Endothelial cell of umbilical vein (primary cell): ENCODE measurements at regions not wholly inside any gene's neighbourhood (a gene's known extent, or its start where the extent isn't known, plus 50 kb on each side); places are given as distances from the start of the nearest gene placed in this dataset.

Experiments used
- BruUV-seq: library from RNA; stranded (reverse); fragments of 400-500 nt; replicated peaks from 2 replicates; lab custom pipeline; 2021; lab: Mats Ljungman, UMichigan
- CTCF ChIA-PET: fragments of 300-600, 350-600 bp; sonication (Branson Sonifier 250); formaldehyde crosslinking; loops from one replicate; lab custom pipeline; 2021; ENCODE audit warnings: antibody characterized with exemption, inconsistent platforms; lab: Charles Lee
- POLR2A ChIA-PET: fragments of 300-600, 350-600 bp; sonication (Branson Sonifier 250); formaldehyde crosslinking; loops from one replicate; lab custom pipeline; 2021; ENCODE audit warnings: antibody characterized with exemption, inconsistent platforms; lab: Charles Lee
- DNase-seq: peaks from one replicate; pipeline ENCODE4 v3.0.0-alpha.2; 2011; ENCODE audit warnings: low read depth, low spot score
- FAIRE-seq: peaks from 2 replicates; lab custom pipeline; 2011; peaks lifted over from hg19 to GRCh38; lab: Jason Lieb, UNC
- H2AFZ ChIP-seq: 2 replicates; pipeline ENCODE4 v1.6.0; 2012; ENCODE audit warnings: low read depth, low read length, control low read depth, inconsistent platforms
- H3K27ac ChIP-seq: 2 replicates; pipeline ENCODE4 v1.5.1; 2011; ENCODE audit warnings: low read depth, mild to moderate bottlenecking, control low read depth, low read length, moderate library complexity; ENCODE audit not compliant: insufficient read depth
- H3K27me3 ChIP-seq, 2 experiments: 2 replicates each; pipeline versions ENCODE4 v1.6.0 to v1.6.1; 2011; ENCODE audit warnings: low read length in 2 of 2, mixed read lengths in 1 of 2; ENCODE audit not compliant: control insufficient read depth in 2 of 2, insufficient read depth in 2 of 2
- H3K36me3 ChIP-seq, 2 experiments: 2 replicates in 1 of 2; 3 replicates in 1 of 2; pipeline ENCODE4 v1.5.1; 2011; ENCODE audit warnings: low read length in 2 of 2, mild to moderate bottlenecking in 1 of 2, moderate library complexity in 1 of 2; ENCODE audit not compliant: control insufficient read depth in 2 of 2, insufficient read depth in 2 of 2; ENCODE audit errors: extremely low read depth in 1 of 2
- H3K4me1 ChIP-seq: 3 replicates; pipeline ENCODE4 v1.5.1; 2011; ENCODE audit warnings: mild to moderate bottlenecking, low read length; ENCODE audit not compliant: control insufficient read depth, insufficient read depth; ENCODE audit errors: extremely low read depth
- H3K4me2 ChIP-seq: 2 replicates; pipeline ENCODE4 v1.6.1; 2011; ENCODE audit warnings: low read length, control low read depth, mixed read lengths; ENCODE audit not compliant: insufficient read depth
- H3K4me3 ChIP-seq, 3 experiments: fragments of 200-600 bp in 1 of 3; sonication (generic), shearing (Covaris generic) in 1 of 3; replicated peaks in 1 of 3; 2 replicates each; pipeline ENCODE4 v1.5.1; 2011 to 2016; ENCODE audit warnings: control low read depth in 3 of 3, low read length in 3 of 3, mild to moderate bottlenecking in 2 of 3, inconsistent platforms in 1 of 3, low read depth in 1 of 3, moderate library complexity in 1 of 3; ENCODE audit not compliant: insufficient read depth in 1 of 3
- H3K79me2 ChIP-seq: 2 replicates; pipeline ENCODE4 v1.6.0; 2012; ENCODE audit warnings: low read length, inconsistent platforms; ENCODE audit not compliant: control insufficient read depth, insufficient read depth
- H3K9ac ChIP-seq: replicated peaks from 2 replicates; pipeline ENCODE3; 2011; ENCODE audit warnings: low read length, control low read depth; ENCODE audit not compliant: insufficient read depth; ENCODE audit errors: extremely low read depth
- H3K9me1 ChIP-seq: replicated peaks from 3 replicates; pipeline ENCODE4 v1.6.0; 2011; ENCODE audit warnings: mild to moderate bottlenecking, low read length; ENCODE audit not compliant: control insufficient read depth, insufficient read depth; ENCODE audit errors: extremely low read depth
- H3K9me3 ChIP-seq: replicated peaks from 2 replicates; pipeline ENCODE4 v1.5.1; 2012; ENCODE audit warnings: low read length, inconsistent platforms; ENCODE audit not compliant: control insufficient read depth, insufficient read depth
- H4K20me1 ChIP-seq: replicated peaks from 2 replicates; pipeline ENCODE3; 2011; ENCODE audit warnings: mild to moderate bottlenecking, low read length; ENCODE audit not compliant: control insufficient read depth, insufficient read depth; ENCODE audit errors: extremely low read depth
- CTCF ChIP-seq, 2 donors: IDR thresholded peaks; 1 replicate in 1 of 2; 2 replicates in 1 of 2; pipeline ENCODE4 v1.5.1; 2011; ENCODE audit warnings: low read length in 2 of 2, mild to moderate bottlenecking in 2 of 2, moderate library complexity in 2 of 2, control low read depth in 1 of 2, inconsistent platforms in 1 of 2, low read depth in 1 of 2; ENCODE audit not compliant: insufficient read depth in 1 of 2; ENCODE audit errors: extremely low read depth in 1 of 2
- EZH2 ChIP-seq: IDR thresholded peaks from 2 replicates; pipeline ENCODE4 v1.6.1; 2012; ENCODE audit warnings: borderline replicate concordance, low read depth, mild to moderate bottlenecking, moderate library complexity, low read length, inconsistent platforms; ENCODE audit not compliant: severe bottlenecking
- FOS ChIP-seq: IDR thresholded peaks from 2 replicates; pipeline ENCODE4 v1.6.1; 2011; ENCODE audit warnings: mild to moderate bottlenecking, low read length, moderate library complexity, borderline replicate concordance; ENCODE audit not compliant: insufficient read depth
- GATA2 ChIP-seq: IDR thresholded peaks from 2 replicates; pipeline ENCODE4 v1.7.0; 2011; ENCODE audit warnings: low read depth, mild to moderate bottlenecking, moderate library complexity, mixed read lengths, low read length; ENCODE audit not compliant: insufficient read length, insufficient read depth
- JUN ChIP-seq: IDR thresholded peaks from 2 replicates; pipeline ENCODE4 v1.6.1; 2011; ENCODE audit warnings: borderline replicate concordance, low read depth; ENCODE audit not compliant: insufficient read length, insufficient read depth
- MAX ChIP-seq: IDR thresholded peaks from 2 replicates; pipeline ENCODE4 v1.6.1; 2011; ENCODE audit not compliant: insufficient read depth, insufficient read length
- MYC ChIP-seq: IDR thresholded peaks from one replicate; pipeline ENCODE4 v1.6.1; 2011; ENCODE audit warnings: mild to moderate bottlenecking, low read depth, low read length
- POLR2A ChIP-seq: IDR thresholded peaks from 2 replicates; pipeline ENCODE4 v1.6.1; 2012; ENCODE audit warnings: low read depth, mild to moderate bottlenecking, control low read depth, low read length
- POLR2AphosphoS5 ChIP-seq: IDR thresholded peaks from 2 replicates; pipeline ENCODE4 v1.6.1; 2012; ENCODE audit warnings: low read depth, mild to moderate bottlenecking, control low read depth, low read length, moderate library complexity; ENCODE audit not compliant: insufficient read depth
- dilution Hi-C: fragments of 300-500 bp; cut with MboI; formaldehyde crosslinking; loops from one replicate; pipeline ENCODE4 v1.15.0; 2019; ENCODE audit warnings: low sequenced_read_pairs; ENCODE audit not compliant: extremely low pct_ligation_motif_present
- intact Hi-C: fragments of 100-400 bp; cut with micrococcal nuclease; formaldehyde crosslinking; loops from one replicate; pipeline ENCODE4 v1.10.0; 2022

DNA sequence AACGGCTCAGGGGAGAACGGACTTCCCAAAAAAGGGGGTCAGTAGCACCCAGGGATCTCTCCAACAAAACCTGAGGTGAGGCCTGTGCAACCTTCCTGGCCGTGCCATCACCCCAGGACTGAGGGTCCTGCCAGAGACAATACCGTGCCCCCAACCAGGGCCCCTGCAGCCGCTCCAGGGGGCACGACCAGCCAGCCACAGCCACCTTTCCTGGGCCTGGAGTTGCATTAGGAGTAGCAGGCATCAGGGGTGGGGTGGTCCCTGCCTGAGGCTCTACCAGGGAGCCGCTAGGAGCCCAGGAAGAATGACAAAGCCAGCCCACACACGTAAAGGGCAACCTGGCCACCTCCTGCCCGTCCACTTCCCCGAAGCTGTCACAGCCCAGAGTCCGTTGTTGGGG is 137.8 kb downstream of the BRD1 start:
- Histone ChIP-seq H3K9me1 (no peaks in the 10 kb centered on the region), H3K9me3 (no peaks in the 10 kb centered on the region), H3K4me2 (no peak overlapping the region), H2AFZ (no peak overlapping the region), H3K36me3 (no peaks in the 10 kb centered on the region), H3K27ac (no peak overlapping the region), H3K79me2 (no peaks in the 10 kb centered on the region), H3K27me3 (peaks cover 0 to 2% of the 10 kb centered on the region in 2 experiments), H3K4me1 (no peaks in the 10 kb centered on the region), H3K4me3 (no peak overlapping the region), H4K20me1 (no peaks in the 10 kb centered on the region), H3K9ac (no peak overlapping the region)
- ChIA-PET POLR2A (no interaction called here), CTCF (interaction anchor here (1.2 kb wide), 1 partner anchor 14 kb away, joined by 3 read pairs; no protein-coding TSS in a partner anchor)
- TF ChIP-seq JUN (no peak), POLR2A (no peak), MAX (no peak), GATA2 (no peak), MYC (no peak), FOS (no peak), CTCF (IDR thresholded peaks at IDR 0.05; ENCODE audit: extremely low read depth in 1 of 2, insufficient read depth in 1 of 2, low read depth in 1 of 2, low read length in 2 of 2) (no peak), EZH2 (no peak), POLR2AphosphoS5 (no peak)
- DNase-seq (no peak), FAIRE-seq (no peak)
- intact Hi-C loops, result no loop called here
- dilution Hi-C loops, result no loop called here
- no TSS peak for BruUV-seq
